ENCODE measurements at regions not wholly inside any gene's neighbourhood (a gene's known extent, or its start where the extent isn't known, plus 50 kb on each side); places are given as distances from the start of the nearest gene placed in this dataset.

- TF ChIP-seq POLR2AphosphoS5 (IDR thresholded peaks at IDR 0.05; ENCODE audit: low read depth, low read length) (no peak), TAF1 (IDR thresholded peaks at IDR 0.05; ENCODE audit: borderline replicate concordance, insufficient read depth, low read length) (no peak), SIN3A (IDR thresholded peaks at IDR 0.05; ENCODE audit: borderline replicate concordance, insufficient read depth, low read length) (no peak)
These were observed 102.3 kb upstream of the DIO3 start for GRCh38 chr14:101458741-101459550.

Data from PFSK-1 (cell line).